T47D (cell line): ENCODE measurements at regions not wholly inside any gene's neighbourhood (a gene's known extent, or its start where the extent isn't known, plus 50 kb on each side); places are given as distances from the start of the nearest gene placed in this dataset.

ENCODE experiments used
- DNase-seq, 2 experiments: peaks; one replicate each; pipeline versions ENCODE4 v3.0.0 to v3.0.0-alpha.2; 2011 to 2012; ENCODE audit warnings: low read depth in 1 of 2, low spot score in 1 of 2
- JUND ChIP-seq: IDR thresholded peaks from 2 replicates; pipeline ENCODE4 v1.6.1; 2012; ENCODE audit warnings: low read depth
- in situ Hi-C: cut with HindIII; loops from 2 replicates; pipeline ENCODE4 v1.10.0; 2016; ENCODE audit warnings: low sequenced_read_pairs, low pct_unique_long_range_greater_than_20kb

- in situ Hi-C loops: no loop called here
- DNase-seq: peak in 1 of 2 experiments; percentile 15
- TF ChIP-seq JUND: no peak
Measured at GRCh38 chr6:6376845-6377244, 56.4 kb upstream of the F13A1 start.

- in situ Hi-C loops: no loop called here
- TF ChIP-seq JUND: no peak
- no peak for DNase-seq
Measured at GRCh38 chr6:6377621-6378020, 57.2 kb upstream of the F13A1 start.

- no peak for DNase-seq
- TF ChIP-seq JUND: no peak
- in situ Hi-C loops: no loop called here
Measured at GRCh38 chr6:6379573-6379972, 59.1 kb upstream of the F13A1 start.

GRCh38 chr6:6384520-6384919 lies 64.1 kb upstream of the F13A1 start:
- in situ Hi-C loops: no loop called here
- TF ChIP-seq JUND: no peak
- no peak for DNase-seq

- DNase-seq: no peak
- in situ Hi-C loops: no loop called here
- TF ChIP-seq JUND: no peak
Measured at GRCh38 chr6:6386010-6386409, 65.5 kb upstream of the F13A1 start.

GRCh38 chr6:6390849-6391602 lies 70.6 kb upstream of the F13A1 start:
- in situ Hi-C loops: no loop called here
- DNase-seq: no peak
- TF ChIP-seq JUND: no peak

GRCh38 chr6:6392214-6393068 lies 72.0 kb upstream of the F13A1 start:
- no peak for TF ChIP-seq JUND
- in situ Hi-C loops: no loop called here
- no peak for DNase-seq

- no peak for DNase-seq
- in situ Hi-C loops: no loop called here
- no peak for TF ChIP-seq JUND
Measured at GRCh38 chr6:6393069-6393529, 72.6 kb upstream of the F13A1 start.

GRCh38 chr6:6395581-6396197 lies 75.2 kb upstream of the F13A1 start:
- no peak for DNase-seq
- in situ Hi-C loops: no loop called here
- no peak for TF ChIP-seq JUND

- no peak for DNase-seq
- in situ Hi-C loops: no loop called here
- TF ChIP-seq JUND: no peak
Measured at GRCh38 chr6:6397842-6398241, 77.4 kb upstream of the F13A1 start.

GRCh38 chr6:6399568-6399967 lies 79.1 kb upstream of the F13A1 start:
- TF ChIP-seq JUND: no peak
- in situ Hi-C loops: no loop called here
- DNase-seq: no peak

- no peak for DNase-seq
- no peak for TF ChIP-seq JUND
- in situ Hi-C loops: no loop called here
Measured at GRCh38 chr6:6401401-6401800, 80.9 kb upstream of the F13A1 start.

GRCh38 chr6:6402006-6402405 lies 81.5 kb upstream of the F13A1 start:
- no peak for TF ChIP-seq JUND
- DNase-seq: no peak
- in situ Hi-C loops: no loop called here
